GM19328 (cell line): ENCODE measurements at regions not wholly inside any gene's neighbourhood (a gene's known extent, or its start where the extent isn't known, plus 50 kb on each side); places are given as distances from the start of the nearest gene placed in this dataset.

Source experiments
- ATAC-seq: cut with Tn5 transposase; IDR thresholded peaks from one replicate; pipeline ENCODE4 v1.9.1; 2021; ENCODE audit warnings: mild to moderate bottlenecking, moderate library complexity; ENCODE audit not compliant: unreplicated experiment

DNA sequence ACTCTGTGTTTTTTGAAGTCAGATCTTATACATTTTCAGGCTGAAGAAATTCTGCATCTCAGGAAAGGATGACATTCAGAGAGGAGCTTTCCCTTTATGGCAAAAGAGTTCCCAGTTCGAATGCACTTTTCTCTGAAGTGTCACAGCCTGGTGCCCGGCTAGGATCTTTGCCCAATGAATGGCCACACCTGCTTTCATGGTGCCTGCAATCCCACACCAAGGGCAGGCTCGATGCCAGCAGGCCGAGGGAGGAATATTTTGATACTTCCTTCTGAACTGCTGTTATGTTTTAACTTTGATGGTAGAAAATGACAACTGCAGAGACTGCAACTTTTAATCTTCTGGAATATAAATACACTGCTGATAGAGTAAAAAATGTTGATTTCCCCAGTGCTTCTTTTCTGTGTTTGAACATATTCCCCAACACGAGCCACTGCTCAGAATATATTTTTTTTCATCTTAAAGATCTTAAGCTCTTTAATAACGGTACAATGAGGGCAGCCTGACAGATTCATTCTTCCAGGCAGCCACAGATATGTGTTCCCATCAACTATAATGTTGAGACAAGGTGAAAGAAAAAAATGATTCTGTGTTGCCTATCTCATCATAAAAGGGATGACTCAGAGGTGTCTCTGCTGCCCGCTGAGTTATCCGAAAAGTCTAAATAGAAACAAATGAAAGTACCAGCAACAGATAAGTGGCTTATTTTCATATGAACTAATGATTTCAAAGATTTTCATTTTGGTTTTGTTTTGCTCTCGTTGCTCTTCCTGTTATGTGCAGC lies 848.5 kb downstream of the DCDC2C start:
- ATAC-seq: no peak

DNA sequence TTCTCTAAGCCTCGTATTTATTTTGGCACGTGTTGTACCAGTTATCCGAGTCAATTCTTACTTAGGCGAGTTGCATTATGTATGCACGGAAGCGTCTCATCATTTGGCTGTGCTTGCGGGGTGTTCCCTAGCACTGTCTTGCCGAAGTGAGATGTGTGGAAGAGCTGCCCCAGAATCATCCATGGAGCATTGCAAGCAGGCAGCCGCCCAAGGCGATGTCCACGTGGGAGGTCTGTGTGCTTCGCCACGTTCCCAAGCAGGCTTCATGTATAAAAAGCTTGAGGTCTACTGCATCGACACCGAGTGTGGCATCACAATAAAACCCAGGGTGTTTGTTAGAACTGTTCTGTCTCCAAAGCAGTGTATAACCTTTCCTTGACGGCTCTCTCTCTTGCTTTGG lies 849.9 kb downstream of the DCDC2C start:
- ATAC-seq: no peak

DNA sequence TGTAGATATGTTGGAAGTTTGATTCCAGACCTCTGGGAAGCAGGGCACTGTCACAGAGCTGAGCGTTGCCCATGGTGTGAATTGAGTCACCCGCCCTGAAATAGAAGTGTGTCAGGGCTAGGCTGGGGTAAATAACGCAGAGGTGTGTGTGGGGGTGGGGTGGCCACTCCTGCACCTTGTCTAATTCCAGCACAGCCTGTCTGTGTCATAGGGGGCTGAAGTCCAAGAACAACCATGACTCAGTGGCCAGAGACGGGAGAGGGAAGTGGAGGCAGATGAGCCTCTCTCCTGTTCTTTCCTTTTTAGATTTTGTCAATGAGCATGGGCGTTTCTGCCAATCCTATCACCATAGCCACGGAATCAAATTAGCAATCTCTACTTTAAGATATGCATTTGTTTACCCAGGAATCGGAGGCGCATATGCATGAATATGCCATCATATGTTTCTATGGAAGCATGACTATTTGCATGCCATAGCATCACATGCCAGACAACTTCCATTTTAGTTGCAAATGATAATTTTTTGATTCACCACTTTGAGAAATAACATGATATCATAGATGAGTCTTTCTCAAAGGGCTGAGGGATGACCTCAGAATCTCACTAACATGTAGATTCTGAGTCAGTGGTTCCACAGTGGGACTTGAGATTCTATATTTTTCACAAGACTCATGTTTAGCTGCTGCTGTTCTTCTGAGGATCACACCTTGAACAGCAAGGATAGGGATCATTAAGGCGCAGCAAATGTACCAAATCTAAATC lies 852.9 kb downstream of the DCDC2C start:
- ATAC-seq: no peak

DNA sequence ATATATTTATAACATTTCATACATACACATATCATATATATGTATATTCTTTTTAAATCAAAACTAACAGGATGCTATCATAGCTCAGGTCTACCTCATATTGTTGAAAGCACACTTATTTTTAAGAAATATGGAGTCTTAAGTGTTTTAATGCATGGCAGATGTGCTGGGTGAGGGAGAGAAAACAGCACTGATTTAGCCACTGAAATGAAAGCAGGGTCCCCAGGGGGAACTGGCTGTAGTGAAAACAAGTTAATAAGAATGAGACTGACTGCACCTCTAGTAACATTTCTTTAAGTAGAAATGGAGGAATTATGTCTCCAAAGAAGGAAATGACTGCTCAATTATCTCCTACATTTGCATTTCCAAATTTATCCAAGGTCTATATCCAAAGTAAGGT lies 857.8 kb downstream of the DCDC2C start:
- ATAC-seq: no peak

DNA sequence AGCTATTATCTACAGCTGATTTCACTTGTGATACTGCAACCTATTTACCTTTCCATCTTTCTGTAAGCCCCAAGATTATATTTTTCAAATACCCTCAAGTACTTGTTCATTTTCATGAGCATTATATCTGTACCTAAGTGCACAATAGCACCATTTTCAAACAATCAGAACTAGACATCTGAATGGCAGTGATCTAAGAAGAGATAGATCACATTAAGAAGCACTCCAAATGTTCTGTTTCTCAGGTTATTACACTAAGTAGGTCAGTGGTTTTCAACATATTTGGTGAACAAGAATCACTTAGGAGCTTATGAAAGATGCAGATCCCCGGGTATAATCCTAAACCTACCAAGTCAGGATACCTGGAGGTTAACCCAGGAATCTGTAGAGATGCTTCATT lies 872.7 kb downstream of the DCDC2C start:
- no peak for ATAC-seq

DNA sequence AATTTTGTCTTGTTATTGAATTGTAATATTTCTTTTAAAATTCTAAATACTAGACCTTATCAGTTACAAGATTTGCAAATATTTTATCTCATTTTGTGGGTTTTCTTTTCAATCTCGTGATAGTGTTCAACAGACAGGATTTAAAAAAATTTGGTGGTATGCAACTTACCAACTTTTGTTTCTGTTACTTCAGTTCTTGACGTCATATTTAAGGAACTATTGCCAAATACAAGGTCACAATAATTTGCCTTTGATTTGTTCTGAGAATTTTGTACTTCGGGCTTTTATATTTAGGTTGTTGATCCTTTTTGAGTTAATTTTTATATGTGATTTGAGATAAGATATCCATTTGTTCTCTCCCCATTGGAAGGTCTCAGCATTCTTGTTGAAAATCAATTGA lies 876.6 kb downstream of the DCDC2C start:
- ATAC-seq: no peak

DNA sequence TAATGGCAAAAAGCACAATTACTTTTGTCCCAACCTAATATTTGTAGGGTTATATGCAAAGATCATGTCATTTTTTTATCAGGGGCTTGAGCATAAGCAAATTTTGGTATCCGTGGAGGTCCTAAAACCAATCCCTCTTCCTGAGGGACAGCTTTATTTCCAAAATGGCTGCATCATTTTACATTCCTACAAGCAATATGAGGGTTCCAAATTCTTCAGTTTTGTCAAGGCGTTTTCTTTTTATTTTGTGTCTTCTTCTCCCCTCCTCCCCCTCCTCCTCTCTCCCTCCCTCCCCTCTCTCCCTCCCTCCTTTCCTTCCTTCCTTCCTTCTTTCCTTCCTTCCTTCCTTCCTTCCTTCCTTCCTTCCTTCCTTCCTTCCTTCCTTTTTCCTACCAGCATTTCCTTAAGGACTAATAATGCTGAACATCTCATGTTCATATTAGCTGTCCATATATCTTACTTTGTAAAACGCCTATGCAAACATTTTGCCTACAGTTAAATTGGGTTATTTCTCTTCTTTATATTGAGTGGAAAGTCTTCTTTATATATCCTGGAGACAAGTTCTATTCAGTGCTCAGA lies 881.8 kb downstream of the DCDC2C start:
- ATAC-seq: no peak

DNA sequence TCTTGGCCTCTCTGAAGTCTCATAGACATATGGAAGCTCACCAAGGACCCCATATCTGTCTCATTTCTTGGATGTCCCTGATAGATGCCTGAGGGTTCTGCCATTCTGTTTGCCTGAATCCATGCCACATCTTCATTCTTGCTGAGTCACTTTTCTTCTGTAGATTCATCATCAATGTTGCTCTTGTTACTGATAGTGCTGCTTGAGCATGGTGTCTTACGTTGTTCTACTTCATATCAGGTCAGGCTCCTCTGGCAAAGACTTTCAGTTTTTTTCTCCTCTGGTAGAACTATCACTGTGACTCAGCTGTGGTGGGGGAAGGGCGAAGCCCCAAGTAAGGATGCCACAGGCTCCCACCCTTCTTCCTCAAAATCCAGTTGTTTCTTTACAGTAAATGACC lies 885.2 kb downstream of the DCDC2C start:
- ATAC-seq: no peak

DNA sequence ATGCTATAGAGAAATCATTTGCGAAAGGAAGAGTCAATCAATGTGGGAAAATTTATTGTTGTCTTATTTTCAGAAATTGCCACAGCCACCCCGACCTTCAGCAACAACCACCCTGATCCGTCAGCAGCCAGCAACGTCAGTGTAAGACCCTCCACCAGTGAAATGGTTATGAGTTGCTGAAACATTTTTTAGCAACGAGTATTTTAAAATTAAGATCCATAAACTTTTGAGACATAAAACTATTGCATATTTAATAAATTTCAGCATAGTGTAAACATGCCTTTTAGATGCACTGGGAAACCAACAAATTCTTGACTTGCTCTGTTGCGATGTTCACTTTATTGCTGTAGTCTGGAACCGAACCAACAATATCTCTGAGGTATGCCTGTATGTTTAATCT lies 887.9 kb downstream of the DCDC2C start:
- no peak for ATAC-seq

DNA sequence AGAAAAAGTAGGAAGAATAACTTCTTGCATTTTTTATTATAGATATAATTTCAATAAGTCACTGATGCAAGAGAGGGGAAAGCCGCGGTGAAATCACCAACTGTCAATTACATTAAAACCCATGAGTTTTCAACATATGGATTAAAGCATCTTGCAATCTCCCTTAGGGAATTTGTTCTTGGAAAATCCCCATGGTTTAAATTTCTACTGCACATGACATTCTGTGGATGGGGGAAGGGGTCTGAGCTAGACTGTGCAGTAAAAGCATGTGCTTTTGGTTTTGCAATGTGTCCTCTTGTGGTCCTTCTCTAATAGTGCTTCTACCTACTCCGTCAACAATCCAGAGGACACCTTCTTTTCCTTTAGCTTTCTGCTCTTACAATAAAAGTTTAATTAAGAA lies 894.0 kb downstream of the DCDC2C start:
- ATAC-seq: no peak

DNA sequence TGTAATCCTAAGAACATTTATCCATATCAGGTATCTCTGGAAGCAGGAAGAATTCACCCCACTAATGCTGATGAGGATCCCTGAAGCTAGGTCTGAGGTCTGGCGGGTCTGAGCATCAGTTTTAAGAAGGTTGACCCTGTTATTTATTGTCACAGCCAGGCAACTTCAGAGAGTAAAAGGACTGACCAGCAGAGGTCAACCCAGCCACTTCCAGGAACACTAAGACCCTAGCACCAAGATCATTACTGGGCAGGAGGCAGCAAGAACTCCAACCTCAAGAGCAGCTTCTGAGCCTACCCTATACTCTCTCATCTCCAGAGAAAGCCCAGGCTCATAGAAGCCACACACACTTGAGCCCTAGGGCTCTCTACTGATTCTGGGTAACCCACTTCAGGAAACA lies 901.4 kb downstream of the DCDC2C start:
- no peak for ATAC-seq

DNA sequence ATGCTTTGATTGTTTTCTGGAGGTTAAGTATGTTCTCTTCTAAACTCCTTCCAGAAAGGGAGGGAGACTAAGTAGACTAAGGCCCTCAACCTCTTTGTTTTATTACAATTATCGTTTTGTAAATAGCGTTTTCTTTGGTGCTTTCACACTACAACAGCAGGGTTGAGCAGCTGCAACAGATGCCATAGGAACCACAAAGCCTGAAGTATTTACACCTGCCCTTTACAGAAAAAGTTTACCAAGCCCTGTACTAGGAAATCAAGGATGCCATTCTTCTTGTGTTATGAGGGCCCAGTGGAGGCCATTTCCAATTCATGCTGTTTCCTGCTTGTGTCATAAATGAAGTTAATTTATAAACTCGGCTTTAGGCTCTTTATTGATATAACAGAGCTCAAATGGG lies 914.8 kb downstream of the DCDC2C start:
- ATAC-seq: no peak

DNA sequence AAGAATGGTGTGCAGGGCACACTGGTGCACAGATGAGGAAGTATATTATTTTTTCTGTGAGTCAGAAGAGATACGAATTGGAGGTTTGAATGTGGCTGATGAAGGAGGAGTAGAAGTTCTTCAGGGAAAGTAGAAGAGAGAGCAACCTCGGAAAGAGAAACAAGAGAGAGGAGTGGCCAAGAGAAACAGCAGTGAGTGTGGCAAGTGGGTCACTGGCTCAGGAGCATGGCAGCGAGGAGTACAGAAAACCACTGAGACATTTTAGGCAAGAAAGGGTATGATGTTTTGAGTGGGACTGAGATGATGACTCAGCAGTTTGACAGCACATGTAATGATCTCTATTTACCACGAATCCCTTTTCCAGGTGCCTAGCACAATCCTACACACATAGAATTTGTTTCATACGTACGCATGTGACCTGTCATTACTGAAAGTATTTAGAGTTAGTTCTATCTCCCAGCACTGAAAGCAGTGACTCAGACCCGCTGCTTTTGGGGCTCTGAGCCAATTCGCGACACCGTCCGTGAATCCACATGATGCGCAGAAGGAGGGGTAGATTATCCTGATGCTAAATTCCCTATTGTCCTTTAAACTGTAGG lies 915.4 kb downstream of the DCDC2C start:
- ATAC-seq: no peak

DNA sequence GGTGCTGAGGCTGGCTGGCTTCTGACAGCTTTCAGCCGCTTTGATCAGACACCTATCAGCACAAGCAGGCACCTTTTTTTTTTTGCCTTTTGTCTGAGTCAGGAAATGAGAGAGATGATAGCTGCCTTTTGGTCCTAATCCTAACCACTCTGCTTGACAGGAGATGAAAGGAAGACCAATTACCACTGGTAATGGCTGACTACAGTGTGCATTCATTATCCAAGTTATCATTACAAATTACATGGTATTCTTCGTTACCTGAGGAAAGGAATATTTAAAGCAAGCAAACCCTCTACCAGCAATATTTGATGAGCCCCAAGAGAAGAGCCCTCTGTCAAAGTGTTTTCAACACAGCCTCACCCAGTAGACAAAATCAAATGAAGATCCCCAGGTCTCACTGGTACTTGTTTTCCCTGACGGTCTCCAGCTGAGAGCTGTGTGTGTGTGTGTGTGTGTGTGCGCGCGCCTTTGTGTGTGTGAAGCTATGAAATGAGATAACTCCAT lies 925.7 kb downstream of the DCDC2C start:
- no peak for ATAC-seq

DNA sequence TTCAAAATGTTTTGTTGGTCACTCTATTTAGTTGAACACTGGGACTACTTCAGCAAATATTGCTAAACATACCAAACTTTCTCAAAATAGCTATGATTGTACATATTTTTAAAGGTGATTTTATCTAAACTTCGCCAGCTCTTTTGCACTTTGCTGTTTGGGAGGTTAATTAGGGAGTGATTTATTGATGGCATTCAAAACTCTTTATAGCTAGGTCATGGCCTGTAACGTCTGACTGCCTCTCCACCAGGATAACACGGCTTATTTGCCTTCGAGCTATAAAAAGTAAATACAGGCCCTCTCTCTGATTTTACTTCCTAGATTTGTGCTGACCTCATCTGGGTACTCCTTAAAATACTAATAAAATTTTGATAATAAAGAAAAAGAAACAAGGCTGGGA lies 931.9 kb downstream of the DCDC2C start:
- no peak for ATAC-seq

DNA sequence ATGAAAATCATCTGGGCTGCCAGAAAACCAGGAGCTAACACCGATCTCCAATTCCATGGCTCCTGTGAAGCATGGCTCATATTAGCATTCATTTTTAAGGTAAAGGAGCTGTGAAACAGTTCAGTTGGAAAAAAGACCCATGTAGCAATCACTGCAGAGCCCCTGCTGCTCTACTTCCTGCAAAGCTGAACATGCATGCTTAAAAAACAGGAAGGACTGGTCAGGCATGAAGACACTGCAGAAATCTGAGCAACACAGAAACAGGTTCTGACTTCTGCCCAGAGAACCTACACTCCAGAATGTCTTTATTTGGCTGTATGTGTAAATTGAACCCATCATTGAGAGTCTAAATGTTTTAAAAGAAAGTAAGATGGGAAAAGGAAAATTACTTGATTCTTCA lies 950.6 kb downstream of the DCDC2C start:
- ATAC-seq: no peak

DNA sequence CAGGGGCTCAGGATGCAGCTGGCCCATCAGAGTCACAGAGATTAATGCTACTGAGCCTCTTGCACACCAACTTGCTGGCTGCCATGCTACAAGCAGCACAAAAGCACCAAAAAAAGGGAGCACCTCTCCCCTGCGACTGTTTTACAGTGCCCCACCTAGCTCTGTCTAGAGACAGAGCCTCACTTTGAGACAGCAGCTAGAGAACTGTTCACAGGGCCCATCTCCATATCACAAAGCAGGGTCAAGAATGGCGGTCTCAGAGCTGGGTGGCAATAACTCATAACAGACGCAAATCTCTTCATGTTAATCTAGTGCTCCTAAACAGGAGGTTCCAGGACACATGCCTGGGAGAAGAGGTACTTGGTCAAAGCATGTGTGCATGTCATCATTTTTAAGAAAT lies 953.0 kb downstream of the DCDC2C start:
- no peak for ATAC-seq

DNA sequence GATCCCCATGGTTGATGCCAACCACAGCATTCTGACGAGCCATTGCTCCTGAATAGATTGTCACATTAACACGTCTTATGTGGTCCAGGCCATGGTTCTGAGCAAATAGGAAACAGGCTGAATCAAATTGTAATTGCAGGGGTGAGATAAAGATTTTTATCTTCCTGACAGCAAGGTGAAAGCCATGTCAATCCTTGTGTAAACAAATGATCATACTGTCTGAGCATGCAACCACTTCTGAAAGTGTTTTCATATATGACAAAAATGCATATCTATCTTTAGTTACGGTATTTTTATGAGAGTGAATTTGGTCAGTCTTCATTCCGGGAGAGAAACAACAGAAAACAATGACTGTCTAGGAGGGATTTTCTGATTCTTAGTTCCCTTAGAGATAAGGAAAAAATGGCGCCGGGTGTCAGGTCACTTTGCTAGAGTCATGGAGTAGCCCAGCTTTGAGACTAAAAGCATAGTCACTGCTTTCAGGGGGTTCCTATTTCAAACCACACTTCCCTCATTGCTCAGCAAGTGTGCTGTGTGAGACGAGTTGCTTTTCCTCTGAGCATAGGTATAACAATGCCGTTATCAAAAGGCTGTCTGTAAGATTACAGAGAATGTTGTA lies 958.9 kb downstream of the DCDC2C start:
- no peak for ATAC-seq

DNA sequence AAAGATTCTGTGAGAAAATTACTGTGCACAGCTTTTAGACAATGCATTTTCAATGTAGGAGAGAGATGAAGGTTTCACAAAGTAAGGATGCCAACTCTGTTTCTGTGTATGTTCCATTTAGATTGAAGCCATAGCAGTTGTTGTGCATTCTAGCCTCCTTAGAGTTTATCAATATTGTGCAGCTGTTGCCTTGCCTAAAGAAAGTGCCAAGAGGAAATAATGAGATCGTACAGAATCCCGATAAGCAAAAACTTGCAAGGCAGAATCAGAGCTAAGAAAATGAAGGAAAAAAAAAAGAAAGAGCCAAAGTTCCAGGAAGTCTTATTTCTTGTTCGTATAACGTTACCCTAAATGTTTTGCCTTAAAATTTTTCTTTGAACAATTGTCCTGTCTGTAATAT lies 965.0 kb downstream of the DCDC2C start:
- ATAC-seq: no peak

DNA sequence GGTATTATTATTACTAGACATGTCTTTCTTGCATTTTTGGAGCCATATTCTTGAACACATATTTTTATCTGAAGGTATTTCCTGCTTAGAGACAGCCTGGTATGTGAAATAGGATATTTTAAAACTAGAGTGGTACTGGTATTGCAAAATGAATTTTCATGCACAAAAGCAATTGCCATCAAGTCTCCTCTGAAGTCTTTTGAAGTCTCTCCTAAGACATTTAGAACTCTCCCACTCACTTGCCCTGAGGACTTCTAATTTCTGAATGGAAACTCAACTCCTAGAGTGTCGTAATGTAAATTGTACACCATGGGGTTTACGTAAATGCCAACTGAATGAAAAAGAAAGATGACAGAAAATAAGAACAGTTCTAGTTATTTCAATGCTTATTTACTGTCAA lies 967.0 kb downstream of the DCDC2C start:
- ATAC-seq: no peak

DNA sequence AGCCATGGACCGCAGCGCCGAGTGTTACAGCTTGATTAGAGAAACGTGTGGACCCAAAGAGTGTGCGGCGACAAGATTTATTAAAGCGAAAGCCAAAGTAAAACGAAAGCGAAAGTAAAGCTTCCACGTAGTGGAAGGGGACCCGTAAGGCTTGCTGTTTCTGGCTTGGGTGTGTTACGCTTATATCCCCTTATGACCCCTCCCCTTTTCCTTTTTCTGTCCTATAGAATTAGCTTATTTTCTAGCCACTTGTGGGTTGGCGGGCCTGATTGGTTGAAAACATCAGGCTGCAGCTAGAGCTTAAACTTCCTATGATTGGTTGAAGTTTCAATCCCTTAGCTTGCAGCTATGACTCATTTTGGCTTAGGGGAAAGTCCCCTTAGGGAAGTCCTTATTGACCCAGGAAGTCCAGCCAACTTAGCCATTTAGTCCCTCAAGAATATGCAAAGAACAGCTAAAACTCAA lies 969.7 kb downstream of the DCDC2C start:
- no peak for ATAC-seq
